ENCODE measurements at regions not wholly inside any gene's neighbourhood (a gene's known extent, or its start where the extent isn't known, plus 50 kb on each side); places are given as distances from the start of the nearest gene placed in this dataset.

GRCh38 chr19:34085336-34085735, 87.0 kb upstream of the LSM14A start:
- TF ChIP-seq CTCF (IDR thresholded peaks at IDR 0.05; ENCODE audit: insufficient read depth, low read length) (no peak), REST (IDR thresholded peaks at IDR 0.05; ENCODE audit: insufficient replicate concordance, low read depth) (no peak), POLR2AphosphoS5 (IDR thresholded peaks at IDR 0.05; ENCODE audit: low read depth) (no peak)

Data from HL-60 (cell line).